ENCODE measurements at regions not wholly inside any gene's neighbourhood (a gene's known extent, or its start where the extent isn't known, plus 50 kb on each side); places are given as distances from the start of the nearest gene placed in this dataset.

DNA sequence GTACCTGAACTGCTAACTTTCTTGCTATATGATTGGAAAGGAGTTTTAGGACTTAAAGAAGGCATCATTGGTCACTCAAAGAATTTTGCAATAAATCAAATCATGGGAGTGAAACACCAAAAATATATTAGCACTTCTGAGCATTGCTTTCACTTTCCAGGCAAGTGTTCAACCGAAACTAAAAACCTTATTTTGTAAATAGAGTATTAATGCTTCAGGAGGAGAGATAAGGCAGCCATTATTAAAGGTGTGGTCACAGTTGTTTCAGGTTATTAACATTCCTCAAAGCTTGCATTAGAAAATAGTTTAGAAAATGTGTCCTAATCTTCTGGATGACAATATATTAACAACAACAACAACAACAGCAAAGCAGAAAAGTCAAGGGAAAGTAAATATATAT, 92.3 kb upstream of the TLL1 start:
- no peak overlapping the region for H4K91ac ChIP-seq (ENCODE audit: insufficient read length, low read depth, low read length)
- no peak overlapping the region for H3K18ac ChIP-seq (ENCODE audit: insufficient read length, low read depth, low read length)
- no peak overlapping the region for H2BK12ac ChIP-seq (ENCODE audit: insufficient read length, low read depth, low read length)
- Mint-ChIP-seq H3K27ac (no peak overlapping the region), H3K4me1 (peaks cover 16 to 19% of the 10 kb centered on the region in 2 experiments), H3K9me3 (peaks cover 0 to 7% of the 10 kb centered on the region in 2 experiments; a peak in 2 of 5 replicates), H3K36me3 (ENCODE audit: insufficient read depth in 1 of 3, low read depth in 3 of 3) (peaks cover 0 to 6% (median 0%) of the 10 kb centered on the region in 3 experiments; a peak in 4 of 7 replicates), H3K4me3 (no peak overlapping the region), H3K27me3 (ENCODE audit: low read depth) (no peaks in the 10 kb centered on the region)
- no peaks in the 10 kb centered on the region for H3K23me2 ChIP-seq (ENCODE audit: insufficient read length, low read depth, low read length, poor library complexity, severe bottlenecking)
- H2BK5ac ChIP-seq (ENCODE audit: insufficient read length, low read length), result no peak overlapping the region
- no peaks in the 10 kb centered on the region for H3K79me1 ChIP-seq (ENCODE audit: insufficient read depth, low read depth, low read length, poor library complexity, severe bottlenecking)
- no CpG with 5 or more reads among the region's 1 CpG for WGBS (ENCODE audit: extremely low coverage, insufficient read length, low lambda C conversion rate)
- no peak overlapping the region for H3T11ph ChIP-seq (ENCODE audit: low read length)
- H3K79me2 ChIP-seq (ENCODE audit: insufficient read depth, low read length), result no peaks in the 10 kb centered on the region
- H3K4me1 ChIP-seq (ENCODE audit: insufficient read depth, low read length), result 0 out of 2 replicates have a peak, but pooled peaks cover 2% of the 10 kb centered on the region
- H3K9ac ChIP-seq (ENCODE audit: extremely low read depth, insufficient read length, low read length), result no peak overlapping the region
- H3K14ac ChIP-seq (ENCODE audit: insufficient read depth, low read length), result no peak overlapping the region
- H3K4ac ChIP-seq (ENCODE audit: low read depth, low read length), result no peak overlapping the region
- H2AK5ac ChIP-seq (ENCODE audit: insufficient read length, low read length), result no peak overlapping the region
- no peak overlapping the region for H4K5ac ChIP-seq (ENCODE audit: insufficient read length, low read depth, low read length)
- H3K9me3 ChIP-seq (ENCODE audit: control insufficient read depth, low read depth, low read length), result no peaks in the 10 kb centered on the region
- no peaks in the 10 kb centered on the region for H4K20me1 ChIP-seq (ENCODE audit: control insufficient read depth, insufficient read depth, insufficient read length)
- H4K8ac ChIP-seq (replicated peaks; ENCODE audit: insufficient read length, low read depth, low read length), result no peak overlapping the region
- TF ChIP-seq, protein P1, sequence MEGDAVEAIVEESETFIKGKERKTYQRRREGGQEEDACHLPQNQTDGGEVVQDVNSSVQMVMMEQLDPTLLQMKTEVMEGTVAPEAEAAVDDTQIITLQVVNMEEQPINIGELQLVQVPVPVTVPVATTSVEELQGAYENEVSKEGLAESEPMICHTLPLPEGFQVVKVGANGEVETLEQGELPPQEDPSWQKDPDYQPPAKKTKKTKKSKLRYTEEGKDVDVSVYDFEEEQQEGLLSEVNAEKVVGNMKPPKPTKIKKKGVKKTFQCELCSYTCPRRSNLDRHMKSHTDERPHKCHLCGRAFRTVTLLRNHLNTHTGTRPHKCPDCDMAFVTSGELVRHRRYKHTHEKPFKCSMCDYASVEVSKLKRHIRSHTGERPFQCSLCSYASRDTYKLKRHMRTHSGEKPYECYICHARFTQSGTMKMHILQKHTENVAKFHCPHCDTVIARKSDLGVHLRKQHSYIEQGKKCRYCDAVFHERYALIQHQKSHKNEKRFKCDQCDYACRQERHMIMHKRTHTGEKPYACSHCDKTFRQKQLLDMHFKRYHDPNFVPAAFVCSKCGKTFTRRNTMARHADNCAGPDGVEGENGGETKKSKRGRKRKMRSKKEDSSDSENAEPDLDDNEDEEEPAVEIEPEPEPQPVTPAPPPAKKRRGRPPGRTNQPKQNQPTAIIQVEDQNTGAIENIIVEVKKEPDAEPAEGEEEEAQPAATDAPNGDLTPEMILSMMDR (conservative IDR thresholded peaks at IDR 0.05), result no peak
- no peak overlapping the region for H2BK20ac ChIP-seq (ENCODE audit: low read depth, low read length, poor library complexity, severe bottlenecking)
- H3K56ac ChIP-seq (ENCODE audit: insufficient read length, low read depth, low read length), result no peak overlapping the region
- DNase-seq, result no peak
- no peak overlapping the region for H2AFZ ChIP-seq (ENCODE audit: low read length)
- H3K27ac ChIP-seq (ENCODE audit: insufficient read length, low read depth, low read length), result no peak overlapping the region
- no peak overlapping the region for H2BK15ac ChIP-seq (ENCODE audit: low read depth, low read length)
- no peak overlapping the region for H3K4me2 ChIP-seq (ENCODE audit: insufficient read depth, insufficient read length, low read length)
- no peak overlapping the region for H2BK120ac ChIP-seq (ENCODE audit: low read depth, low read length, poor library complexity, severe bottlenecking)
- no peak overlapping the region for H3K23ac ChIP-seq (ENCODE audit: insufficient read length, low read depth, low read length)
- no peaks in the 10 kb centered on the region for H3K27me3 ChIP-seq (ENCODE audit: insufficient read depth, low read length)

All from H9 (cell line).